Esophagus squamous epithelium (tissue), 5 donors: ENCODE measurements at regions not wholly inside any gene's neighbourhood (a gene's known extent, or its start where the extent isn't known, plus 50 kb on each side); places are given as distances from the start of the nearest gene placed in this dataset.

Source experiments
- DNase-seq: peaks from one replicate; lab custom pipeline; 2025; lab: John Stamatoyannopoulos, UW
- H3K27ac ChIP-seq, 4 donors: fragments of 200-600 bp; sonication (generic); one replicate each; pipeline ENCODE4 v1.5.1; 2016 to 2019; ENCODE audit warnings: mild to moderate bottlenecking in 1 of 4
- H3K27me3 ChIP-seq, 4 donors: fragments of 200-600 bp; sonication (generic); 1 replicate in 3 of 4; 2 replicates in 1 of 4; pipeline versions ENCODE4 v1.5.1 to v1.6.0; 2017 to 2021; ENCODE audit warnings: antibody characterized with exemption in 1 of 4
- H3K36me3 ChIP-seq, 3 donors: fragments of 200-600 bp; sonication (generic); one replicate each; pipeline ENCODE4 v1.5.1; 2016 to 2019
- H3K4me1 ChIP-seq, 3 donors: fragments of 200-600 bp; sonication (generic); one replicate each; pipeline ENCODE4 v1.5.1; 2017 to 2019
- H3K4me3 ChIP-seq, 4 donors: fragments of 200-600 bp; sonication (generic); 1 replicate in 3 of 4; 2 replicates in 1 of 4; pipeline ENCODE4 v1.5.1; 2016 to 2019; ENCODE audit warnings: mild to moderate bottlenecking in 2 of 4, moderate library complexity in 1 of 4
- H3K9me3 ChIP-seq, 3 donors: fragments of 200-600 bp; sonication (generic); one replicate each; pipeline ENCODE4 v1.5.1; 2016 to 2019
- CTCF ChIP-seq, 6 experiments: fragments of 450-650 bp in 4 of 6; fragments of 200-600 bp in 2 of 6; sonication (generic) in 2 of 6; IDR thresholded peaks; one replicate each; pipeline ENCODE4 v1.5.1; 2016 to 2019; ENCODE audit warnings: antibody characterized with exemption in 6 of 6, mild to moderate bottlenecking in 4 of 6, moderate library complexity in 4 of 6
- POLR2A ChIP-seq, 4 donors: fragments of 450-650 bp; IDR thresholded peaks; one replicate each; pipeline ENCODE4 v1.6.1; 2017; ENCODE audit warnings: antibody characterized with exemption in 4 of 4, mild to moderate bottlenecking in 4 of 4, moderate library complexity in 3 of 4
- WGBS, 2 donors: methylation state at CpG; one replicate each; pipeline ENCODE4 v1.1.5; 2018; 5-methylcytosine and 5-hydroxymethylcytosine counted together
- intact Hi-C: fragments of 100-400 bp; cut with DNase I; formaldehyde crosslinking; loops from one replicate; pipeline ENCODE4 v1.15.0; 2022
- donor health status: DM: yes; HTN: yes; CAD: no.

DNA sequence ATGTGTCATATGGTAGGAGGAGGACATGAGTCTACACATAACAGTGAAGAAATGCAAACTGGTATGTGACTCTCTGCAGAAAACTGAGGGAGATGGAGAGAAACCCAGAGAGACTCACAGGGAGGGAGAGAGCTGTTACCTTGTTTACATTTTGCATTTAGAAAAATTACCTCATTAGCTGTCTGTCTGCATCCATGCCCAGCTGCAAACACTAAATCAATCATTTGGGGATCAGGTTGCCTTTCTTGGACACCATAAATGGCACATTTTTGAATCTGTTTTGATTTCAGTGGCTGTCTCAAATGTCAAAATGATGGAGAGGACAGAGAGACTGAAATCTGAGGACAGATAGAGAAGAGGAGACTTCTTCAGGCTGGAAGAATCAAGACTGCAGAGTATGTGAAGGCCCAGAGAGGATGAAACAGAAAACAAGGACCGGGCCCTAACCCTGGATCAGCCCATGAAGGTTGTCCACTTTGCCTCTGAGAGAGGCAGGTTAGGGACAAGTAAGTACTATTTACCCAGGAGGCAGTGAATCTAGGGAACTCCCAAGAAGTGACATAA lies 92.2 kb downstream of the UNC5CL start:
- Histone ChIP-seq H3K9me3 (no peaks in the 10 kb centered on the region), H3K4me3 (no peak overlapping the region), H3K4me1 (peaks cover 0 to 6% (median 0%) of the 10 kb centered on the region in 3 donors), H3K27ac (no peak overlapping the region), H3K27me3 (peaks cover 0 to 3% (median 0%) of the 10 kb centered on the region in 4 donors), H3K36me3 (no peaks in the 10 kb centered on the region)
- intact Hi-C loops: no loop called here
- TF ChIP-seq CTCF (IDR thresholded peaks at IDR 0.05): no peak
- TF ChIP-seq POLR2A (IDR thresholded peaks at IDR 0.05): no peak
- 81 to 88% methylated on average over 1 of the region's 1 CpG for WGBS, 2 donors
- no peak for DNase-seq

GRCh38 chr6:40937491-40937890 lies 101.5 kb downstream of the UNC5CL start:
- WGBS, 2 donors: 14 to 69% methylated on average over 1 to 2 of the region's 2 CpGs
- H3K9me3 ChIP-seq: no peaks in the 10 kb centered on the region
- intact Hi-C loops: no loop called here
- DNase-seq: no peak
- peak overlapping the region in 1 of 4 donors; percentile 55 for H3K27ac ChIP-seq
- no peaks in the 10 kb centered on the region for H3K36me3 ChIP-seq
- no peak overlapping the region for H3K4me3 ChIP-seq
- TF ChIP-seq POLR2A (IDR thresholded peaks at IDR 0.05) (no peak), CTCF (IDR thresholded peaks at IDR 0.05) (no peak)
- H3K4me1 ChIP-seq: peaks cover 4 to 26% (median 20%) of the 10 kb centered on the region in 3 donors
- H3K27me3 ChIP-seq: peaks cover 0 to 6% (median 0%) of the 10 kb centered on the region in 4 donors

GRCh38 chr6:40936818-40937251 lies 102.2 kb downstream of the UNC5CL start:
- WGBS, 2 donors: 18 to 38% methylated on average over 3 of the region's 3 CpGs
- peaks cover 0 to 6% (median 0%) of the 10 kb centered on the region in 4 donors for H3K27me3 ChIP-seq
- no peaks in the 10 kb centered on the region for H3K36me3 ChIP-seq
- H3K4me3 ChIP-seq: no peak overlapping the region
- no peak for DNase-seq
- no peak for TF ChIP-seq CTCF (IDR thresholded peaks at IDR 0.05)
- no peak for TF ChIP-seq POLR2A (IDR thresholded peaks at IDR 0.05)
- intact Hi-C loops: no loop called here
- peaks cover 4 to 26% (median 20%) of the 10 kb centered on the region in 3 donors for H3K4me1 ChIP-seq
- peak overlapping the region in 3 of 4 donors; percentile 35 to 55 (median 41) for H3K27ac ChIP-seq
- no peaks in the 10 kb centered on the region for H3K9me3 ChIP-seq

DNA sequence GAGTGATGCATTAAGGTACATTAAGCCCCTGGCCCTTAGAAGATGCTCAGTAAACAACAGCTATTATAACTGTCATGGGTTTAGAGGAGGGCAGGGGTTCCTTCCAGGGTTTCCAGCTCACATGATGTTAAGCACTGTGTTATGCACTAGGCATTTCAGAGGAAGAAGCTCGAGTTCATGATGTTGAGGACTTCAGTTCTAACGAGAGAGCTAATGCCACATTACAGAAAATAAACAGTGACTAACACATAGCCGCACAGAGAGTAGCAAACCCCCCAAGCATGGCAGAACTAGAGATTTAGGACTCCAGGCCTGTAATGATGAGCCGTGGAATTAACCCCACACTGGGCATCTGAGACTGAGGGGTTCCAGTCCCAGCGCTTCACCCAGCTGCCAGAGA lies 105.2 kb downstream of the UNC5CL start:
- Histone ChIP-seq H3K36me3 (no peaks in the 10 kb centered on the region), H3K9me3 (no peaks in the 10 kb centered on the region), H3K4me1 (peaks cover 4 to 26% (median 25%) of the 10 kb centered on the region in 3 donors), H3K27me3 (no peaks in the 10 kb centered on the region), H3K27ac (no peak overlapping the region), H3K4me3 (no peak overlapping the region)
- TF ChIP-seq CTCF (IDR thresholded peaks at IDR 0.05) (no peak), POLR2A (IDR thresholded peaks at IDR 0.05) (no peak)
- WGBS, 2 donors: 74 to 92% methylated on average over 5 of the region's 5 CpGs
- no peak for DNase-seq
- intact Hi-C loops: no loop called here

DNA sequence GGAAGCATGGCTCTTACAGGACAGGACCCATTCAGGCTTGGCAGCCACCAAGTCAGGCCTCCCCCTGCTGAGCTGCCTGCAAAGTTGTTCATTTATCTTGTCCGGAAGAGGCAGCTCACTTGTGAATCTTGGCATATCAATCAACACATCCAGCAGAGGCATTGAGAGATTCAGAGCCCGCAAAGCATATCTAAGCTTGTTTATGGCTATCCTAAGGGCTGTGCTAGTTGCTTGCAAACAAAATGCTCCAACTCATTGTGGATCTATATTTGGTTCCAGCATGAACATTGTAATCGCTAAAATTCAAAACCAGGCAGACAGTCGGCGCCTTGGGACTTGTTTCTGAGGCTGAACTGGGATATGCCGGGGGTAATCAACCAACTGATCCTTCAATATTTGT lies 106.1 kb downstream of the UNC5CL start:
- TF ChIP-seq POLR2A (IDR thresholded peaks at IDR 0.05) (no peak), CTCF (IDR thresholded peaks at IDR 0.05) (no peak)
- 94 to 98% methylated on average over 6 of the region's 6 CpGs for WGBS, 2 donors
- Histone ChIP-seq H3K4me3 (no peak overlapping the region), H3K27me3 (no peaks in the 10 kb centered on the region), H3K27ac (no peak overlapping the region), H3K36me3 (no peaks in the 10 kb centered on the region), H3K4me1 (peaks cover 4 to 26% (median 25%) of the 10 kb centered on the region in 3 donors), H3K9me3 (no peaks in the 10 kb centered on the region)
- no peak for DNase-seq
- intact Hi-C loops: no loop called here
